Natural killer cell (primary cell): ENCODE measurements at regions not wholly inside any gene's neighbourhood (a gene's known extent, or its start where the extent isn't known, plus 50 kb on each side); places are given as distances from the start of the nearest gene placed in this dataset.

Experiments
- ATAC-seq, 3 donors: fragments of 150-1000 bp in 2 of 3; fragments of 200-7000 bp in 1 of 3; cut with Tn5 transposase; 1 replicate in 1 of 3; 2 replicates in 2 of 3; pipeline ENCODE4 v1.10.0; 2021; ENCODE audit warnings: mild to moderate bottlenecking in 2 of 3, moderate library complexity in 2 of 3
- DNase-seq, 2 donors: peaks; one replicate each; pipeline versions ENCODE4 v3.0.0 to v3.0.0-alpha.2; 2013 to 2021; ENCODE audit warnings: mixed read lengths in 1 of 2
- H3K27ac ChIP-seq: one replicate; pipeline ENCODE4 v1.5.1; 2013; ENCODE audit warnings: mild to moderate bottlenecking, low read length
- H3K27me3 ChIP-seq: one replicate; pipeline ENCODE4 v1.6.1; 2013; ENCODE audit warnings: low read length; ENCODE audit not compliant: control insufficient read depth, insufficient read depth
- H3K36me3 ChIP-seq: one replicate; pipeline ENCODE4 v1.6.1; 2013; ENCODE audit warnings: low read length; ENCODE audit not compliant: control insufficient read depth, insufficient read depth
- H3K4me1 ChIP-seq: one replicate; pipeline ENCODE4 v1.6.1; 2013; ENCODE audit warnings: low read length; ENCODE audit not compliant: control insufficient read depth, insufficient read depth
- H3K4me3 ChIP-seq: one replicate; pipeline ENCODE4 v1.5.1; 2013; ENCODE audit warnings: low read length
- H3K9me3 ChIP-seq: one replicate; pipeline ENCODE4 v1.6.1; 2013; ENCODE audit warnings: low read length; ENCODE audit not compliant: control insufficient read depth, insufficient read depth
- H3K27ac Mint-ChIP-seq, 2 donors: one replicate each; pipeline ENCODE4 v1.8.0; 2022; ENCODE audit warnings: mild to moderate bottlenecking in 2 of 2, mixed read lengths in 2 of 2, moderate library complexity in 1 of 2
- H3K27me3 Mint-ChIP-seq, 2 donors: one replicate each; pipeline ENCODE4 v1.8.0; 2022; ENCODE audit warnings: low read depth in 2 of 2, mixed read lengths in 2 of 2
- H3K36me3 Mint-ChIP-seq: one replicate; pipeline ENCODE4 v1.8.0; 2022; ENCODE audit warnings: mixed read lengths
- H3K4me1 Mint-ChIP-seq, 2 donors: one replicate each; pipeline ENCODE4 v1.8.0; 2022; ENCODE audit warnings: mixed read lengths in 2 of 2
- H3K4me3 Mint-ChIP-seq: one replicate; pipeline ENCODE4 v1.8.0; 2022; ENCODE audit warnings: mild to moderate bottlenecking, moderate library complexity, mixed read lengths
- H3K9me3 Mint-ChIP-seq, 2 donors: one replicate each; pipeline ENCODE4 v1.8.0; 2022; ENCODE audit warnings: mixed read lengths in 2 of 2
- WGBS: methylation state at CpG from one replicate; pipeline ENCODE4 v1.1.7; 2013; ENCODE audit warnings: missing lambda C conversion rate; ENCODE audit not compliant: insufficient coverage; 5-methylcytosine and 5-hydroxymethylcytosine counted together
- intact Hi-C: fragments of 100-400 bp; cut with micrococcal nuclease; formaldehyde crosslinking; loops from one replicate; pipeline ENCODE4 v1.14.2; 2022
- TF ChIP-seq, protein P1 (sequence below): fragments of 200-600 bp; IDR thresholded peaks from one replicate; pipeline ENCODE4 v1.8.0; 2022; ENCODE audit warnings: antibody characterized with exemption

GRCh38 chr19:29131456-29131855 is 81.5 kb downstream of the UQCRFS1 start:
- Histone ChIP-seq H3K27ac (no peak overlapping the region), H3K9me3 (peaks cover 6% of the 10 kb centered on the region), H3K36me3 (no peaks in the 10 kb centered on the region), H3K27me3 (no peaks in the 10 kb centered on the region), H3K4me1 (no peaks in the 10 kb centered on the region), H3K4me3 (no peak overlapping the region)
- H3K36me3 Mint-ChIP-seq, result no peaks in the 10 kb centered on the region
- H3K27ac Mint-ChIP-seq, result no peak overlapping the region
- no peak overlapping the region for H3K4me3 Mint-ChIP-seq
- H3K27me3 Mint-ChIP-seq, result peaks cover 0 to 3% of the 10 kb centered on the region in 2 donors
- TF ChIP-seq, protein P1, sequence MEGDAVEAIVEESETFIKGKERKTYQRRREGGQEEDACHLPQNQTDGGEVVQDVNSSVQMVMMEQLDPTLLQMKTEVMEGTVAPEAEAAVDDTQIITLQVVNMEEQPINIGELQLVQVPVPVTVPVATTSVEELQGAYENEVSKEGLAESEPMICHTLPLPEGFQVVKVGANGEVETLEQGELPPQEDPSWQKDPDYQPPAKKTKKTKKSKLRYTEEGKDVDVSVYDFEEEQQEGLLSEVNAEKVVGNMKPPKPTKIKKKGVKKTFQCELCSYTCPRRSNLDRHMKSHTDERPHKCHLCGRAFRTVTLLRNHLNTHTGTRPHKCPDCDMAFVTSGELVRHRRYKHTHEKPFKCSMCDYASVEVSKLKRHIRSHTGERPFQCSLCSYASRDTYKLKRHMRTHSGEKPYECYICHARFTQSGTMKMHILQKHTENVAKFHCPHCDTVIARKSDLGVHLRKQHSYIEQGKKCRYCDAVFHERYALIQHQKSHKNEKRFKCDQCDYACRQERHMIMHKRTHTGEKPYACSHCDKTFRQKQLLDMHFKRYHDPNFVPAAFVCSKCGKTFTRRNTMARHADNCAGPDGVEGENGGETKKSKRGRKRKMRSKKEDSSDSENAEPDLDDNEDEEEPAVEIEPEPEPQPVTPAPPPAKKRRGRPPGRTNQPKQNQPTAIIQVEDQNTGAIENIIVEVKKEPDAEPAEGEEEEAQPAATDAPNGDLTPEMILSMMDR, result no peak
- no peaks in the 10 kb centered on the region for H3K4me1 Mint-ChIP-seq
- WGBS, result 67% methylated on average over 2 of the region's 2 CpGs
- no peak for DNase-seq
- intact Hi-C loops, result no loop called here
- peaks cover 2 to 9% of the 10 kb centered on the region in 2 donors for H3K9me3 Mint-ChIP-seq
- no peak for ATAC-seq

DNA sequence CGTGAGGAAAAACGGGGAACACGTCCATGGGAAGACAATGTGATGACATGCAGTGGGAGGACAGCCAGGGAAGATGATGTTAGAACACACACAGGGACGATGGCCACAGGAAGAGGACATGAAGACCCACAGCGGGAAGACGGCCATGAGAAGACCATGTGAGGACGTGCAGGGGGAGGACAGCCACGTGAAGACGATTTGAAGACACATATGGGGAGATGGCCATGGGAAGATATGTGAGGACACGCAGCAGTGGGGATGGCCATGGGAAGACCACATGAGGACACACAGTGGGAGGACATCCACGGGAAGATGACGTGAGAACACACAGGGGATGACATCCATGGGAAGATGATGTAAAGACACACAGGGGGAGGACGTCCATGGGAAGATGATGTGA is 83.8 kb downstream of the UQCRFS1 start:
- H3K36me3 Mint-ChIP-seq, result no peaks in the 10 kb centered on the region
- Histone ChIP-seq H3K27ac (no peak overlapping the region), H3K27me3 (no peaks in the 10 kb centered on the region)

GRCh38 chr19:29128203-29128602 is 84.7 kb downstream of the UQCRFS1 start:
- Mint-ChIP-seq H3K4me1 (no peaks in the 10 kb centered on the region), H3K27me3 (peaks cover 0 to 6% of the 10 kb centered on the region in 2 donors), H3K9me3 (no peaks in the 10 kb centered on the region), H3K27ac (no peak overlapping the region), H3K4me3 (no peak overlapping the region), H3K36me3 (no peaks in the 10 kb centered on the region)
- no peak for DNase-seq
- no peak overlapping the region for H3K27ac ChIP-seq
- H3K9me3 ChIP-seq, result peaks cover 6% of the 10 kb centered on the region
- intact Hi-C loops, result no loop called here
- H3K4me3 ChIP-seq, result no peak overlapping the region
- no peaks in the 10 kb centered on the region for H3K36me3 ChIP-seq
- TF ChIP-seq, protein P1, result no peak
- ATAC-seq, result no peak
- H3K27me3 ChIP-seq, result no peaks in the 10 kb centered on the region
- WGBS, result 91% methylated on average over 8 of the region's 8 CpGs
- H3K4me1 ChIP-seq, result no peaks in the 10 kb centered on the region

More for the DNA sequence above, 83.8 kb downstream of the UQCRFS1 start:
- DNase-seq (no peak), ATAC-seq (no peak)
- Mint-ChIP-seq H3K27me3 (peaks cover 0 to 6% of the 10 kb centered on the region in 2 donors), H3K9me3 (peaks cover 2 to 5% of the 10 kb centered on the region in 2 donors), H3K4me1 (no peaks in the 10 kb centered on the region), H3K4me3 (no peak overlapping the region), H3K27ac (no peak overlapping the region)
- Histone ChIP-seq H3K4me3 (no peak overlapping the region), H3K36me3 (no peaks in the 10 kb centered on the region), H3K9me3 (peaks cover 6% of the 10 kb centered on the region), H3K4me1 (no peaks in the 10 kb centered on the region)
- TF ChIP-seq, protein P1, result no peak
- intact Hi-C loops, result no loop called here
- WGBS, result 87% methylated on average over 13 of the region's 13 CpGs

DNA sequence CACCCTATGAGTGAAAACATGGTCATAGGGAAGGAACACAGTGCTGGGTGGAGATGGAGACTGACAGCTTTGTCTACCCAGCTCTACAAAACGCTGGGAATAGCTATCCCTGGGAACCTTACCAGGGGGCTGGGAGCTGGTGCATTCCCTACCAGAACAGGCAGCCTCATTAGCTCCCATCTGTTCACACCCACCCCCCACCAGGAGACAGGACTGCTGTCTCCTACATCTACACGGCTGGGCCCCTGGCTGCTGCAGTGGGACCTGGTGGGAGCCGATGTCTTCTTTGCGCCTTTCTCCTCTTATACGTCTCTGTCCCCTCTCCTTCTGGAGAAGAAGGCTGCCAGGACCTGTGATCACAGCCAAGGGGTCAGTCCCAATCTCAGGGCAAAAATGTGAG is 90.8 kb downstream of the UQCRFS1 start:
- H3K27me3 Mint-ChIP-seq, result peaks cover 0 to 3% of the 10 kb centered on the region in 2 donors
- no peaks in the 10 kb centered on the region for H3K27me3 ChIP-seq
- intact Hi-C loops, result no loop called here
- H3K4me3 Mint-ChIP-seq, result no peak overlapping the region
- no peak overlapping the region for H3K27ac ChIP-seq
- no peaks in the 10 kb centered on the region for H3K36me3 Mint-ChIP-seq
- no peaks in the 10 kb centered on the region for H3K9me3 Mint-ChIP-seq
- ATAC-seq (no peak), DNase-seq (no peak)
- no peak overlapping the region for H3K27ac Mint-ChIP-seq
- H3K9me3 ChIP-seq, result no peaks in the 10 kb centered on the region
- WGBS, result 71% methylated on average over 5 of the region's 5 CpGs
- TF ChIP-seq, protein P1, result no peak
- H3K4me1 ChIP-seq, result no peaks in the 10 kb centered on the region
- no peak overlapping the region for H3K4me3 ChIP-seq
- no peaks in the 10 kb centered on the region for H3K36me3 ChIP-seq
- H3K4me1 Mint-ChIP-seq, result no peaks in the 10 kb centered on the region
